ENCODE measurements at regions not wholly inside any gene's neighbourhood (a gene's known extent, or its start where the extent isn't known, plus 50 kb on each side); places are given as distances from the start of the nearest gene placed in this dataset.
"Not testable (repeated sequence)": the region's sequence is repeated elsewhere in the genome, so short reads cannot be mapped to it uniquely, and the experiment has no call there.

DNA sequence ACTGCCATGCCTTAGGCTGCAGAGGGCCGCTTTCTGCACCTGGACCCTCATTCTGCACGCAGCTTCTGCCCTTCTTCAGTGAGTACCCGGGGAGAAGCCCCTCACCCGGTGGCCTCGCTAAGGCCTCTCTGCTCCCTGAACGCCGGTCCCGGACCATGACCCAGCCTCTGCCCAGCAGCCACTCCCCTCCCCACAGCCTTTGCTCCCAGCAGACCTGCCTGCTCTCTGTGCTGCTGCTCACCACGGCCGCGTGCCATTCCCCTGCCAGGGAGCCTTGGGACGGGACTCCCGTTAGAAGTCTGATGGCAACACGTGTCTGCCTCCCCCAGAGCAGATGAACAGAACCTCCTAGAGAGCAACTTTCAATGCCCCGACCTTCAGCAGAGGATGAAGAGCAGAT lies 282.8 kb downstream of the NDUFA10 start:
- no peak for DNase-seq (ENCODE audit: low spot score)

DNA sequence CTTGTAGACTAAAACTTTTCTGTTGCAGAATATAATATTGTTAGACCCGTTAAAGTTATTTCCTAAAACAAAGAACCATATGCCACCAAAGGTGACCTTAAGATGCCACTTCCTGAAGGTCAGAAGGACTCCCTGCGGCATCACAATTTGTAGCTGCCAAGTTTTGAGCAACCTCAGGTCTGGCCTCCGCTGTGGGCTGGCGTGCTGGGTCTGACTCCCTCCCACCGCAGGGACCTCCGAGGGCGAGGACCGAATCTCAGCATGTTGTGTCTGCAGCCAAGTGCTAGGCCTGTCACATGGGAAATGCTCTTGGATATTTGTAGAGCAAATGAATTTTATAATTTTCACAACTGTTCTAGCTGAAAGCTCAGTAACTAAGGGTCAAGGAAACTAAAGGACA lies 285.9 kb downstream of the NDUFA10 start:
- DNase-seq (ENCODE audit: low spot score) = no peak

DNA sequence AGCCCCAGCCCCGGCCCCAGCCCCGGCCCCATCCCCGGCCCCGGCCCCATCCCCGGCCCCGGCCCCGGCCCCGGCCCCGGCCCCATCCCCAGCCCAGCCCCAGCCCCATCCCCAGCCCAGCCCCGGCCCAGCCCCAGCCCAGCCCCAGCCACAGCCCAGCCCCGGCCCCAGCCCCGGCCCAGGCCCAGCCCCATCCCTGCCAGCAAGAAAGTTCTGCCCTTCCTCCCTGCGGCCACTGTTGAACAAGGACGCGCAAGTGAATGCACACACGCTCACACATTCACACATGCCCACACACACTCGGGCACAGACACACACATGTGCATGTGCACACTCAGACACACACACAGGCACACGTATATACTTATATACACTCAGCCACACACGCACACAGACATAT lies 287.0 kb downstream of the NDUFA10 start:
- DNase-seq (ENCODE audit: low spot score) = no peak

DNA sequence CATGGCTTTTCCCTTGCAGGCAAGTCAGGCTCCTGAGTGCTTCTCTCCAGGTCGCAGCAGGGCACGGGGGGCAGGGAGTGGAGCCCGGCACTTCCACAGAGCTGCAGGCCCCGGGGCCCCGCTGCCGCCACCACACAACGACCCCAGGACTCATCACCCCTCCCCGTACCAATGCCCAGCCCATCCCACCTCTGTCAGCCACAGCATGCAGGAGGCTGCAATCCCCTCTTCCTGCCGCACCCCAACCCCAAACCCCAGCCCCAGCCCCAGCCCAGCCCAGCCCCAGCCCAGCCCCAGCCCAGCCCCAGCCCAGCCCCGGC lies 288.0 kb downstream of the NDUFA10 start:
- DNase-seq (ENCODE audit: low spot score) = no peak

DNA sequence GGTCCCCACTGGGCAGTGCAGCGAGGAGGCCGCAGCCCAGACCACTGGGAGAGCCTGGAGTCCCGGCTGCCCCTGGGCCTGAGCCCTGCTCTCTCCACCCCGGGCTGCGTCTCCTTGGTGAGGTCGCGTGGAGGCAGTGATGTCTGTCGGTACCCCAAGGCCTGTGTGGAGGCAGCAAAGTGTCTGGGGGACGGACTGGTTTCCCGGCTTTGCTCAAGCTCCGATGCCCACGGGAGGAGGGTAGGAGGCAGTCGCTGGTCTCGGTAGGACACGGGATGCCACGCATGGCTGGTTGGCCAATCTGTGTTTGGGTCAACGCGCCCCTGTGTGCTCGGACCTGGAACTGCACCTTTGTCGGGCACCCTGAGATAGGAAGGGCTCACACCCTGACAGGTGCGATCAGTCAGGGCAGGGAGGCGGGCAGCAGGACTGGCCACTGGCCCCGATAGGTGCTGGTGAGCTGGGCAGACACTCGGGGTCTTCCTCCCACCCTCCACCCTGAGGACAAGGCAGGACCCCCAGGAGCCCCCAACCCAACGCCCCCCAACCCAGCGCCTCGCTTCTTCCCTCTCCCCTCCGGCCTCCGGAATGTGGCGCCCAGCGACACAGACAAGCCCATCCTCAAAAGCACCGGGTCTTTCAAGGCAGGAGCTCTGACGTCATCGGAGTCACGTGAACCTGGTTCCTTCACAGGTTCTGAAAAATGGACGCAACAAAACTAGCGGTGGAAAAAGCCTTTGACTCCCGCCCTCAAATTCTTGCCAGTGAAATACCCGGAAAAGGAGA lies 288.6 kb downstream of the NDUFA10 start:
- no peak for DNase-seq (ENCODE audit: low spot score)

DNA sequence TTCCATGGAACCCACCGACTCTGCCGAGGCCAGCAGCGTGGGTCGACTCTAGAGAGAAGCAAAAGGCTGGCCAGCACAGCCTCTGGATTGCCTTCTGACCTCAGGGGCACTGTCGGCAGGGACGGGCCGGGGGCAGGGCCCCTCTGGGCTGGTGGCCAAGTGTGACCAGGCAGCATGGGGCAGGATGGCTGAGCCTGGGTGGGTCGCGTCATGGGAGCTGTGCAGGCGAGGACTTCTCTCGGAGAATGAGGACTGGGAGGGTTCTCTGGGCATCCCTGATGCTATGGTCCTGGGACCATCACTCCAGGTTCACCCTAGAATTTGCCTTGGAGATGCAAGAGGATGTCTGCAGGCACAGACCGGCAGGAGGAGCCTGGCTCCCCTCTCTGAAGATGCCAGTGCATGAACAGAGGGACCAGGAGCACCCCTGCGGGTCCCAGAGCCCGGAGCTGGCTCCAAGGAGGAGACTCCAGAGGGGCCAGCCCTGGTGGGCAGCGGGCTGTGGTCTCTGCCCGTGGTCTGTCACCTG lies 289.2 kb downstream of the NDUFA10 start:
- DNase-seq (ENCODE audit: low spot score) = no peak

DNA sequence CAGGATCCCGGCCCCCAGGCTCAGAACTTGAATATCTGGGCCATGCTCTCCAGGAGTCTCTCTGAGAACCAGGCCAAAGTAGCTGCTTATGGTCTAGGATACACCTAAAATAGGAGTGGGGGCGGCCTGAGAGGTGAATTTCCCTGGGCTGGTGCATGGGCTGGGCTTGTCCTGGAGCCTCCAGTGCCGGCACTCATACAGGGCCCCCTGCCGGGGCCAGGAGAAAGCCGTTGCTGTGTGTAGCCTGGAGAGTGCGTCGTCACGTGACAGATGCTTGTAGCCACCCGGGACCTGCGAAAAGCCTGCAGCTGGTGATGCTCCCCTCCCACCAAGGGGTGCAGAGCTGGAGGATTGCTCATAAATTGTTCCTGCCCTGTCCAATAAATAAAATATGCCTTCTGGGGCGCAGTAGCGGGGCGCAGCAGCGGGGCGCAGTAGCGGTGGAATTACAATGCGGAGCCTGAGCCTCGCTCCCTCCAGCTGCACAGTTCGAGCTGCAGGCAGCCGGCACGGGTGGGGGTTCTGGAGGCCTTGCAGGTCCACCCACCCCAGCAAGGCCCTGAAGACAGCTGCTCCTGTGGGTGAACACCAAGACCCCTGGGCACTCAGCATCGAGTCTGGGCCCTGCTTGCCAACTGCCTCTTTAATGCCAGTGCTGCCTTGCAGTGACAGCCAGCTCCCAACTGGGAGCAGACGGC lies 289.9 kb downstream of the NDUFA10 start:
- no peak for DNase-seq (ENCODE audit: low spot score)

DNA sequence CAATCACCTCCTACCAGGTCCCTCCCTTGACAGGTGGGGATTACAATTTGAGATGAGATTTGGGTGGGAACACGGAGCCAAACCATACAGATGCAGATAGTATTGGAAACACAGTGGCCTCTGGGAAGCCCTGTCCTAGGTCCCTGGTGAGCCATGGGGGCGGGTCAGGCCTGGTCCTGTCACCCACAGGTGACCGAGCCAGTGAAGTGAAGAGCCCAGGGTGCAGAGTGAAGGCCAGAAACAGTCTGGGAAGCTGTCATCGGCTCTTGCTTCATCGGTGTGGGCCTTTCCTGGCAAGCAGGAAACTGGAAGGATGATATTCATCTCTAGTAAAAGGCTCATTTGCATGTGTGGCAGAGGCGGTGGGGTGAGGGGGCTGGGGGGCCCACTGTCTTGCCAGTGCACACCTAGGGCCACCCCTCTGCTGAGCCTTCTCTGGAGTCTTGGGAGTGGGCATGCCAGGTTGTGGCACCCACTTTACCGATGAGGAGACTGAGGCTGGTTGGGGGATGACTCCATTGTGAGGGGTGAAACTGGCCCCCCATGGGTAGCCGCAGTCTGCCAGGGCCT lies 290.6 kb downstream of the NDUFA10 start:
- no peak for DNase-seq (ENCODE audit: low spot score)

DNA sequence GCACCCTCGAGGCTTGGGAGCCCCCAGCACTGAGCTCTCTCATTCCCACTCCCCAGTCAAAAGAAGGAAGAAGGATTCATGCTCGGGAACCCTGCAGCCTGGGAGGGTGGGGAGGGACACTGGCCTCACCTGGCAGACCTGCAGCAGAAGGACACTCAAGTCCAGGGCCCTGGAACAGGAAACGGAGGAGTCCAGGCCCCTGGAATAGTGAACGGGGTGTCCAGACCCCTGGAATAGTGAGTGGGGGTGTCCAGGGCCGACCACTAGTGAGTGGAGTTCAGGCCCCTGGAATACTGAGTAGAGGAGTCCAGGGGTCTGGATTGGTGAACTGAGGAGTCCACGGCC lies 292.5 kb downstream of the NDUFA10 start:
- no peak for DNase-seq (ENCODE audit: low spot score)

DNA sequence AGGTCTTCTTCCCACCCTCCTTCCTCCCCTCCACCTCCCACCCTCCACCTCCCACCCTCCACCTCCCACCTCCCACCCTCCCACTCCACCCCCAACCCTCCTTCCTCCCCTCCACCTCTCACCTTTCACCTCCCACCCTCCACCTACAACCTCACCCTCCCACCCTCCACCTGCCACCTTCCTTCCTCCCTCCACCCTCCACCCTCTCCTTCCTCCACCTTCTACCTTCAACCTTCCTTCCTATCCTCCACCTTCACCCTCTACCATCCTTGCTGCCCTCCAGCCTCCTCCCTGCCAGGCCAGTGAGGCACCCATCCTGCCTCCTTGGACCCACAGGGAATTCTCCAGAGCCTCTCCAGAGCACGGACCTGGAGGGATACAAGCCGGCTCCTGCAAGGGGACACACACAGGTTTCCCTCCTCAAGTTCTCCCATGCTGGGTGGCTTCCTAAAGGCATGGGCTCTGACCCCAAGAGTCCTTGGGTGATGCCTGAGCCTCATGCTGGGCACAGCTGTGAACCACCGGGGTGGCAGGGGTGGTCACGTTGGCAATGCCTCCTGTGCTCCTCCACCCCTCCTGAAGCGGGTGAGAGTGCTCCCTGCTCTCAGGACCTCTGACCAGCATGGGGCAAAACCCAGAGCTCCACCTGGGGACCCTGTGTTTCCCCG lies 293.0 kb downstream of the NDUFA10 start:
- DNase-seq (ENCODE audit: low spot score) = no peak

DNA sequence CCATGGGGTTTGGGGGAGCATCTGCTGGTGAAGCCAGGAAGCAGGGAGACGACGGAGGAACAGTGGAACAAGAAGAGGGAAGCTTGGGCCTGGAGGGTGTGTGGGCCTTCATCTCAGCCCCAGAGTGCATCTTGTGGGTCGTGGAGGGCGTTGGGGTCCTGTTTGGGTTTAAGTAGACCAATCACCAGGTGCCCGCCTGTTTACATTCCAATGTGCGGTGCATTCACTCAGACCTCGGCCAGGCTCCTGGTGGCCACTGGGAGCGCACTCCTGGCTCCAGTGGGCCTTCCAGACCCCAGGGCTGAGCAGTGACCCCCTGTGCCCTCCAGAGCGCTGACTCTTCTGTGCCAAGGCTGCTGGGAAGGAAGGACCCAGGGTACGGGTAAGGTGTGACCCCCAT lies 293.7 kb downstream of the NDUFA10 start:
- no peak for DNase-seq (ENCODE audit: low spot score)

DNA sequence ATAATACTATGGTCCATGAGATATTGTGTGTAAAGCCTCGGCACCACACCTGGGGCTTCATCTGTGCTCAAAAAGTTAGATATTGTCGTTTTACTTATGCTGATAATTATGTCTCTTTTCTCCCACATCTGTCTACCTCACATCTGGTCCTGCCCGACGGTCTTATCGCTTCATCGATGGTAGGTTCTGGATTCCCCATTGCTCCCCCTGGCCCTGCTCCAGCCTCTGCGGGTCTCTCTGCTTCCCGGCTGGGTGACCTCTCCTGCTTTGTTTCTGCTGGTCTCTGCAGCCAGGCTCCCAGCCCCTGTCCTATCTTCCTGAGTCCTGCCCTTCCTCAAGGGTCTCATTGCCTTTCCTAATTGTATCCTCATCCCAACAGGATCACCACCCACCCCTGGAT lies 294.2 kb downstream of the NDUFA10 start:
- no peak for DNase-seq (ENCODE audit: low spot score)

DNA sequence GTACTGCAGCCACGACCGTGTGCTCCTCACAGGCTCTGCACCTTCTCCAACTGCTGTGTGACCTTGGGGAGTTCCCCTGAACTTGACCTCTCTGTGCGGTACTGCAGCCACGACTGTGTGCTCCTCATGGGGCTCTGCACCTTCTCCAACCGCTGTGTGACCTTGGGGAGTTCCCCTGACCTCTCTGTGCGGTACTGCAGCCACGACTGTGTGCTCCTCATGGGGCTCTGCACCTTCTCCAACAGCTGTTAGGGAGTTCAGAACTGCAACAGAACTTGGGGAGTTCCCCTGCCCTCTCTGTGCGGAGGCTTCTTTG lies 294.6 kb downstream of the NDUFA10 start:
- DNase-seq (ENCODE audit: low spot score) = not testable (repeated sequence)

DNA sequence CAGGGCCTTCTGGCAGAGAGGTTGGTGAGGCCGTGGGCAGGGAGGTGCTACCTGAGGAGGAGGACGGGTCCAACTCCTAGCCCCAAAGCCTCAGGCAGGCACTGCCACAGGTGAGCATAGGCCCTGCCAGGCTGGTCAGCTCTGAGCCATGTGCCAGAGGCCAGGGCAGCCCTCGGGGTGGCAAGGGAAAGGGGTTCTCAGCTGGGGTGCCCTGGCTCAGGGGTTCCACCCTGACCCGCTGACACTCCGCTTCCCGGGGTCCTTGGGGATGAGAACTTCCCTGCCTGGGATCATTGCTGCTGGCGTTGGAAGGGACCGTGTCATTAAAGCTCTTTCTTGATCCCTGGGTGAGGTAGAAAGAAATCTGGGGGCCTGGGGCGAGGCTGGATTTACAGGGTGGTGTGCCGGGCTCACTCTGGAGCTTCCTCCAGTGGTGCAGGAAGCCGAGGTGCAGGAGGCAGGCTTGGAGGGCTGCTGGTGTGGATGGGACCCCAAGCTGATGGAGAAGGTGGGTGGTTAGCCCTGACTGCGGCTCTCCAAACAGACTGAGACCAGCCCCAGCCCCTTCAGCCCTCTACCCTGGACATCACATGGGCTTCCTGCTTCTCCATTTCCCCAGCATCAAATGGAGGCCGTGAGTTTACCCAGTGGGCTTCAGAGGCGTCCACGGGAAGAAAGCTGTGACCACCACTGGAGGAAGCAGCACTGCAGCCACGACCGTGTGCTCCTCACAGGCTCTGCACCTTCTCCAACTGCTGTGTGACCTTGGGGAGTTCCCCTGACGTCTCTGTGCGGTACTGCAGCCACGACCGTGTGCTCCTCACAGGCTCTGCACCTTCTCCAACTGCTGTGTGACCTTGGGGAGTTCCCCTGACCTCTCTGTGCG lies 295.2 kb downstream of the NDUFA10 start:
- DNase-seq (ENCODE audit: low spot score) = no peak

DNA sequence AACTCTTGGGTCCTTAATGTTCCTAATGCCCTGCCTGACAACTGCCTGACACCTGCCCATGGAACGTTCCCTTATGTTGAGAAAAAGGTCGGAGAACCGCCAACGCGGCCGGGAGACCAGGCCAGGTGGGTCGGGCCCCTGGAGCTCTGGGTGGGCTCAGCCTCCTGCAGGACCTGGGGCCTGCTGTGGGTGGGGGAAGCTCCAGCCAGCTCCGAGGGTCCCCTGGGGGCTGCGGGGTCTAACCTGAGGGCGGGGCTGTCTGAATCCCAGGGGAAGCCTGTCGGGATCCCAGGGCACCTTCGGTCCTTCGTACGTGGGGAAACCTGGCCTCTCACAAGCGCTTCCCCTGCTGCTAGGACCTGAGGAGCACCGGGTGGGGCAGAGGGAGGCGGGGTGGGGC lies 296.0 kb downstream of the NDUFA10 start:
- DNase-seq (ENCODE audit: low spot score) = no peak

DNA sequence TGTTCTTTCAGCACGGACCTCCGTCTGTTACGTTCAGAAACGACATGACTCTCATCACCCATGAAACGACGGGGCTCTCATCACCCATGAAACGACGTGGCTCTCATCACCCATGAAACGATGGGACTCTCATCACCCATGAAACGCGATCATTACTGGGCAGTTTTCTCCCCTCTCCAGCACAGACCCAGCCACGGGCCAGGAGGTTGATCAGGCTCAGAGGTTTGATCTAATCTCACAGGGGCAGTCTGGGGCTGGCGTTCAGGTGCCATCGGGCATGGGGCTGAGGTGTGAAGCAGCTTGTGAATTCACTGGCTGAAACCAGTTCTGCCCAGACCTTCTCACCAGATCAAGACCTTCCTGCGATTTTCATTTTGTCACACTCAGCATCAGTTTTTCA lies 296.4 kb downstream of the NDUFA10 start:
- no peak for DNase-seq (ENCODE audit: low spot score)

DNA sequence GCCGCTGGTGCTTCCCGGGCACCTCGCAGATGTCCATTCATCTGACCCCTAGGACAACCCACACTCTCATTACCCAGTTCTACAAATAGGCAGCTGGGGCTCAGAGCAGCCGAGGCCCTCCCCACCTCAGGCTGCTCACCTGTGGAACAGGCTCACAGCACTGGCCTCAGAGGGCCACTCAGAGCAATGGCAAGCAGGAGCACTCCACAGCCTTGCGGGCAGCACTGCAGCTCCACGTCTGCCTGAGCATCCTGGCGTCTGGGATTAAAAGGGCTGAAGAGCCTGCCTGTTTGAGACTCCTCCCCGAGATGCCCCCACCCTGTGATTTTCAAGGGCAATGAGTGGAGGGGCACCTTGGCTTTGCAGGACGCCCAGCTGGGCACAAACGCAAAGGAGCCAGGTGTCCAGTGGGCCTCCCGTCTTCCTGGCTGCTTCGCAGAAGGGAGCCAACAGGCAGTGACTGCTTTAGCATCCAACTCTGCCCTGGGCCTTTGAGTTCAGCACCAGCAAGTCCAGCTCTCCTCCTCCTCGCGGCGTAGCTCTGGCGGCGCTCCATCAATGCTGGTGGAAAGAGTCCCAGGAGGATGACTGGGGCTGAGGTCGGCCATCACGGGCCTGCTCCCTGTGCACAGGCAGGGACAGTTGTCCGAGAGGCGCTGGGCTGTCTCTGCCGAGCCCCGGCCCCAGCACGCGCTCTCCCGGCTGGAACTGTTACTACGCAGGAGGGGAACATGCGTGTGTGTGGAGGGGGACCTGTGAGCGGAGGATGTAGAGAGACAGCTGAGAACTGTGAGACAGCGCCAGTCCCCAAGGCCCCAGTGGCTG lies 297.2 kb downstream of the NDUFA10 start:
- DNase-seq (ENCODE audit: low spot score) = no peak

DNA sequence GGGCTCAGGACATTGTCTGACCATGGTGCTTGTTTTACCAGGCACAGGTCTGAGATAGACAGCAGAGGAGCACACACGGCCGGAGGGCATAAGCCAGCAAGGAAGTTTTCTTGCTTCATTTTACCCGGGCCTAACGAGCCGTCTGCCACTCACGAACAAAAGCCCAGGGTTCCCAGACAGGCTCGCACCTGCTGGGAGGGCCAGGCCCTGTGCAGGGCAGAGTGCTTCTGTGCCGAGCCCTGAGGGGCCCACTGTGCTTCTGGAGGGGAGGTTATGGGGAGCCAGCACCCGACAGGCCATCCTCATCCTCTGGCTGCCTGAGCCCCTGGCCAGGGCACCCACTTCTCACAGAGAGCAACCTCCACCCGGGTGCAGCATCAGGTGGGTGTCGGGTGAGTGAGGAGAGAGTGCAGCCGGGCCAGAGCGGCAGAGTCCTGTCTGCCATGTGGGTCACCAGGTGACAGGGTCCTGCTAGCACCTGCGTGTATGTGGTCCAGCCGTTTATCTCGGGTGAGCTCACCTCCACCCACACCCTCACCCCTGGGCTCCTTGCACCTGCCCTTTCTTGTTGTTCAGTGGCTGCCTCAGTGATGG lies 297.9 kb downstream of the NDUFA10 start:
- no peak for DNase-seq (ENCODE audit: low spot score)

DNA sequence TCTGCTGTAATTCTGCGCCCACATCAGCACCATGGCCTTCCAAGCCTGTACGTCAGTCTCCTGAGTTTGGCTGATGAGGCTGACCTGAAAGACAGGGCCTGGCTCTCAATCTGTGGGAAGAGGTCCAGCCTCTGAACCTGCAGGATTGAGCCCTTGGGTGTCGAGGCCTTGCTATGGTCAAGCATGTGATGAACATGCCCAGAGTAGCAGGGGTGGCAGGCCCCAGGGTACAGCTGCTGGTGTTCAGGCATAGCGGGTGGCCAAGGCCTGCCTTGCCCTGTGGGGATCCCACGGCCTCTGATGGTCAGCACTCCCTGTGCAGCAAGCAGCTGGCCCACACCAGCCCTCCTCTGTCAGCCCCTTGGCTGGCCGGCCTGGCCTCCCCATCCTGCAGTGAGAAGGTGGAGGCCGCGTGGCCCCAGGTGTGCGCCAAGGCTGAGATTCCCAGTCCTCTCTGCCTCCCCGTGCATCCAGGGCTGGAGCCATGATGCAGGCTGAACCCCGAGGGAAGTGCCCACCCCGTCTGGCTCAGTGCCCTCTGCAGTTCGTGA lies 298.4 kb downstream of the NDUFA10 start:
- no peak for DNase-seq (ENCODE audit: low spot score)

DNA sequence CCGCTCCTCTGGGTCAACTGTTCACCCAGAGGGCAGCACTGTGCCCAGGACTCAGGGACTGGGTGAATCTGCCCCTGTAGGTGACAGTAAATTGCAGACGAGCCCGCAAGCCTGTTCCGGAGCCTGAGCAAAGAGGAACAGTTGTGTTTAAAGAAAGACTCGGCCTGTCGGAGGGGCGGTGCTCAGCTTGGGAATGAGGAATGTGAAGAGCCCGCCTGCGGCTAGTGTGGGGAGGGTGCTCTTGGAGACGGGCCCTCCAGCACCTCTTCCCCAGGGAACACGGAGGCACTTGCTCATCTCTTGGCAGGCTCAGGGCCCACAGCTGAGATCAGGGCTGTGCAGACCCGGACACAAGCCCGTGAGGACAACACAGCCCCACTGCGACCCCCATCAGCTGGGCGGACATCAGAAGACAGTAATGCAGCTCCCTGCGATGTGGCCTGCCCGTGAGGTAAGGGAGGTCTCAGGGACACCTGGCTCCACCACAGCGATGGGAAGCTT lies 299.0 kb downstream of the NDUFA10 start:
- no peak for DNase-seq (ENCODE audit: low spot score)

All from LoVo (cell line).